PC-3 (cell line): ENCODE measurements at regions not wholly inside any gene's neighbourhood (a gene's known extent, or its start where the extent isn't known, plus 50 kb on each side); places are given as distances from the start of the nearest gene placed in this dataset.

ENCODE experiments used
- ATAC-seq: fragments of 200-7000 bp; cut with Tn5 transposase; 2 replicates; pipeline ENCODE4 v1.9.1; 2020; ENCODE audit warnings: mild to moderate bottlenecking, moderate library complexity
- BruUV-seq: library from RNA; stranded (reverse); fragments of 400-500 nt; replicated peaks from 2 replicates; lab custom pipeline; 2021; lab: Mats Ljungman, UMichigan
- CTCF ChIA-PET: fragments of 300-600 bp; sonication (Branson Sonifier 250); formaldehyde crosslinking; loops from one replicate; lab custom pipeline; 2022; ENCODE audit warnings: antibody characterized with exemption; lab: Charles Lee
- POLR2A ChIA-PET: fragments of 300-600 bp; sonication (Branson Sonifier 250); formaldehyde crosslinking; loops from one replicate; lab custom pipeline; 2022; ENCODE audit warnings: antibody characterized with exemption; ENCODE audit not compliant: unreplicated experiment; lab: Charles Lee
- DNase-seq: peaks from one replicate; pipeline ENCODE4 v3.0.0-alpha.2; 2015
- H2AFZ ChIP-seq: fragments of 300-600 bp; sonication (generic); 2 replicates; pipeline ENCODE4 v1.6.0; 2016; ENCODE audit warnings: antibody characterized with exemption, low read length
- H3F3A ChIP-seq: fragments of 300-600 bp; sonication (generic); one replicate; pipeline ENCODE4 v1.6.0; 2017; ENCODE audit warnings: antibody characterized with exemption, low read length, control low read depth, mild to moderate bottlenecking; ENCODE audit not compliant: unreplicated experiment
- H3K27ac ChIP-seq: fragments of 300-600 bp; sonication (generic); 2 replicates; pipeline ENCODE4 v1.5.1; 2016; ENCODE audit warnings: mild to moderate bottlenecking, low read length
- H3K27me3 ChIP-seq: fragments of 300-600 bp; sonication (generic); 2 replicates; pipeline ENCODE4 v1.6.1; 2016; ENCODE audit warnings: low read length, mixed read lengths
- H3K36me3 ChIP-seq: fragments of 300-600 bp; sonication (generic); 2 replicates; pipeline ENCODE4 v1.6.1; 2016; ENCODE audit warnings: low read depth, mixed run types, low read length, mixed read lengths
- H3K4me1 ChIP-seq: fragments of 300-600 bp; sonication (generic); 2 replicates; pipeline ENCODE4 v1.5.1; 2016; ENCODE audit warnings: low read length; ENCODE audit not compliant: insufficient read depth
- H3K4me2 ChIP-seq: fragments of 300-600 bp; sonication (generic); 2 replicates; pipeline ENCODE4 v1.6.0; 2016; ENCODE audit warnings: low read length
- H3K4me3 ChIP-seq: fragments of 300-600 bp; sonication (generic); 2 replicates; pipeline ENCODE4 v1.5.1; 2016; ENCODE audit warnings: mild to moderate bottlenecking, low read length, mixed read lengths
- H3K79me2 ChIP-seq: fragments of 300-600 bp; sonication (generic); 2 replicates; pipeline ENCODE4 v1.6.1; 2017; ENCODE audit warnings: low read length, mixed read lengths
- H3K9ac ChIP-seq: fragments of 300-600 bp; sonication (generic); 2 replicates; pipeline ENCODE4 v1.6.0; 2016; ENCODE audit warnings: mild to moderate bottlenecking, low read length
- H3K9me2 ChIP-seq: fragments of 300-600 bp; sonication (generic); replicated peaks from 2 replicates; pipeline ENCODE4 v1.6.1; 2016; ENCODE audit warnings: mixed run types, low read length, mixed read lengths
- H3K9me3 ChIP-seq: fragments of 300-600 bp; sonication (generic); 2 replicates; pipeline ENCODE4 v1.6.1; 2016; ENCODE audit warnings: low read length, mixed read lengths
- H4K20me1 ChIP-seq: fragments of 300-600 bp; sonication (generic); 2 replicates; pipeline ENCODE4 v1.6.1; 2016; ENCODE audit warnings: low read length, mixed read lengths
- CTCF ChIP-seq: fragments of 300-600 bp; sonication (generic); conservative IDR thresholded peaks from 2 replicates; pipeline ENCODE4 v1.5.1; 2017; ENCODE audit warnings: antibody characterized with exemption, low read depth, mild to moderate bottlenecking, low read length
- EZH2 ChIP-seq: fragments of 300-600 bp; sonication (generic); IDR thresholded peaks from one replicate; pipeline ENCODE4 v1.6.1; 2017; ENCODE audit warnings: antibody characterized with exemption, mild to moderate bottlenecking, low read length; ENCODE audit not compliant: unreplicated experiment
- EZH2phosphoT487 ChIP-seq: fragments of 300-600 bp; sonication (generic); IDR thresholded peaks from 2 replicates; pipeline ENCODE4 v1.6.1; 2018; ENCODE audit warnings: mild to moderate bottlenecking, antibody characterized with exemption, low read length, borderline replicate concordance
- intact Hi-C: fragments of 100-400 bp; cut with micrococcal nuclease; formaldehyde crosslinking; loops from 2 replicates; pipeline ENCODE4 v1.9.0; 2023

GRCh38 chr3:168581771-168582225, 486.1 kb upstream of the GOLIM4 start:
- no peaks in the 10 kb centered on the region for H3K79me2 ChIP-seq
- no peaks in the 10 kb centered on the region for H3K27me3 ChIP-seq
- no peaks in the 10 kb centered on the region for H4K20me1 ChIP-seq
- POLR2A ChIA-PET: no interaction called here
- H3F3A ChIP-seq: no peaks in the 10 kb centered on the region
- H3K9ac ChIP-seq: no peak overlapping the region
- H3K4me1 ChIP-seq: no peaks in the 10 kb centered on the region
- H3K4me2 ChIP-seq: no peak overlapping the region
- no TSS peak for BruUV-seq
- TF ChIP-seq CTCF (no peak), EZH2phosphoT487 (no peak), EZH2 (no peak)
- no peaks in the 10 kb centered on the region for H3K36me3 ChIP-seq
- intact Hi-C loops: no loop called here
- no peak overlapping the region for H2AFZ ChIP-seq
- H3K27ac ChIP-seq: no peak overlapping the region
- H3K9me2 ChIP-seq: no peaks in the 10 kb centered on the region
- H3K9me3 ChIP-seq: no peaks in the 10 kb centered on the region
- CTCF ChIA-PET: no interaction called here
- ATAC-seq: peak; percentile 79
- no peak for DNase-seq
- H3K4me3 ChIP-seq: no peak overlapping the region

- H3K4me2 ChIP-seq: no peak overlapping the region
- H3K9ac ChIP-seq: no peak overlapping the region
- no peak overlapping the region for H3K4me3 ChIP-seq
- DNase-seq: no peak
- ATAC-seq: no peak
- H2AFZ ChIP-seq: no peak overlapping the region
- H4K20me1 ChIP-seq: no peaks in the 10 kb centered on the region
- H3K79me2 ChIP-seq: no peaks in the 10 kb centered on the region
- BruUV-seq: no TSS peak
- no peaks in the 10 kb centered on the region for H3K4me1 ChIP-seq
- no peak for TF ChIP-seq CTCF
- TF ChIP-seq EZH2phosphoT487: no peak
- TF ChIP-seq EZH2: no peak
- ChIA-PET CTCF (no interaction called here), POLR2A (no interaction called here)
- H3K9me3 ChIP-seq: no peaks in the 10 kb centered on the region
- H3K36me3 ChIP-seq: no peaks in the 10 kb centered on the region
- no peaks in the 10 kb centered on the region for H3F3A ChIP-seq
- H3K27ac ChIP-seq: no peak overlapping the region
- intact Hi-C loops: no loop called here
- H3K9me2 ChIP-seq: no peaks in the 10 kb centered on the region
- no peaks in the 10 kb centered on the region for H3K27me3 ChIP-seq
These were observed 483.3 kb upstream of the GOLIM4 start for GRCh38 chr3:168579010-168579409.

GRCh38 chr3:168575750-168576149, 480.0 kb upstream of the GOLIM4 start:
- H3K27me3 ChIP-seq: no peaks in the 10 kb centered on the region
- no peaks in the 10 kb centered on the region for H3K4me1 ChIP-seq
- ATAC-seq (no peak), DNase-seq (no peak)
- H3K4me2 ChIP-seq: no peak overlapping the region
- intact Hi-C loops: loop anchor here (2.0 kb wide), 1 partner anchor 65 kb away; no protein-coding TSS in a partner anchor
- H3K36me3 ChIP-seq: no peaks in the 10 kb centered on the region
- H4K20me1 ChIP-seq: no peaks in the 10 kb centered on the region
- no peak overlapping the region for H3K9ac ChIP-seq
- BruUV-seq: no TSS peak
- H3K27ac ChIP-seq: no peak overlapping the region
- H3K4me3 ChIP-seq: no peak overlapping the region
- no peak overlapping the region for H2AFZ ChIP-seq
- no peaks in the 10 kb centered on the region for H3K9me2 ChIP-seq
- H3F3A ChIP-seq: no peaks in the 10 kb centered on the region
- POLR2A ChIA-PET: no interaction called here
- CTCF ChIA-PET: interaction anchor here (0.5 kb wide), 1 partner anchor 268 kb away, joined by 3 read pairs; no protein-coding TSS in a partner anchor
- TF ChIP-seq EZH2 (no peak), EZH2phosphoT487 (no peak), CTCF (no peak)
- no peaks in the 10 kb centered on the region for H3K9me3 ChIP-seq
- H3K79me2 ChIP-seq: no peaks in the 10 kb centered on the region
